ENCODE measurements at regions not wholly inside any gene's neighbourhood (a gene's known extent, or its start where the extent isn't known, plus 50 kb on each side); places are given as distances from the start of the nearest gene placed in this dataset.

GRCh38 chr6:74459260-74459659, 746.6 kb downstream of the COL12A1 start:
- TF ChIP-seq CTCF (IDR thresholded peaks at IDR 0.05), result no peak
- TF ChIP-seq EP300 (IDR thresholded peaks at IDR 0.05; ENCODE audit: low read depth), result no peak
- TF ChIP-seq POLR2A (IDR thresholded peaks at IDR 0.05), result no peak
- TF ChIP-seq POLR2AphosphoS5 (IDR thresholded peaks at IDR 0.05), result no peak

All from transverse colon (tissue), 4 donors.